Loucy (cell line): ENCODE measurements at regions not wholly inside any gene's neighbourhood (a gene's known extent, or its start where the extent isn't known, plus 50 kb on each side); places are given as distances from the start of the nearest gene placed in this dataset.

ENCODE experiments used
- EZH2phosphoT487 ChIP-seq: fragments of 200-600 bp; IDR thresholded peaks from 2 replicates; pipeline ENCODE4 v1.6.1; 2018; ENCODE audit warnings: antibody characterized with exemption, mild to moderate bottlenecking, moderate library complexity, borderline replicate concordance
- TF ChIP-seq, protein P1 (sequence below): fragments of 200-600 bp; sonication (generic); conservative IDR thresholded peaks from 2 replicates; pipeline ENCODE4 v1.5.1; 2014; ENCODE audit warnings: mild to moderate bottlenecking, antibody characterized with exemption, low read length

DNA sequence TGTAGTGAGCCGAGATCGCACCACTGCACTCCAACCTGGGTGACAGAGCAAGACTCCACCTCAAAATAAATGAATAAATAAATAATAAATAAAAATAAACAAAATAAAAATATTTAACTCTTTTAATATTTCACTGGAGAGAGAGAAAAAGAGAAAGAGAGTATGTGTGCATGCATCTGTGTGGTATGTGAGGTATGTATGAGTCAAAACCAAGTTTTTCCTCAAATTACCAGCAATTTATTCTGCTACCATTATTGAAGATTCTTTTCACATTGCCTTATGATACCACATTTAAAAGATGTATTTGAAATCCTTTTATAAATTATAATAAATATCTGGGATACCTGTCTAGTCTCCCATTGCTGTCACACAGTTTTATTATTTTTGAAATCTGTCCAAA, 122.1 kb downstream of the CD164 start:
- TF ChIP-seq, protein P1, sequence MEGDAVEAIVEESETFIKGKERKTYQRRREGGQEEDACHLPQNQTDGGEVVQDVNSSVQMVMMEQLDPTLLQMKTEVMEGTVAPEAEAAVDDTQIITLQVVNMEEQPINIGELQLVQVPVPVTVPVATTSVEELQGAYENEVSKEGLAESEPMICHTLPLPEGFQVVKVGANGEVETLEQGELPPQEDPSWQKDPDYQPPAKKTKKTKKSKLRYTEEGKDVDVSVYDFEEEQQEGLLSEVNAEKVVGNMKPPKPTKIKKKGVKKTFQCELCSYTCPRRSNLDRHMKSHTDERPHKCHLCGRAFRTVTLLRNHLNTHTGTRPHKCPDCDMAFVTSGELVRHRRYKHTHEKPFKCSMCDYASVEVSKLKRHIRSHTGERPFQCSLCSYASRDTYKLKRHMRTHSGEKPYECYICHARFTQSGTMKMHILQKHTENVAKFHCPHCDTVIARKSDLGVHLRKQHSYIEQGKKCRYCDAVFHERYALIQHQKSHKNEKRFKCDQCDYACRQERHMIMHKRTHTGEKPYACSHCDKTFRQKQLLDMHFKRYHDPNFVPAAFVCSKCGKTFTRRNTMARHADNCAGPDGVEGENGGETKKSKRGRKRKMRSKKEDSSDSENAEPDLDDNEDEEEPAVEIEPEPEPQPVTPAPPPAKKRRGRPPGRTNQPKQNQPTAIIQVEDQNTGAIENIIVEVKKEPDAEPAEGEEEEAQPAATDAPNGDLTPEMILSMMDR = no peak
- TF ChIP-seq EZH2phosphoT487 = no peak
